Suppressor macrophage treated with lipopolysaccharide for 4 hours (primary cell): ENCODE measurements at regions not wholly inside any gene's neighbourhood (a gene's known extent, or its start where the extent isn't known, plus 50 kb on each side); places are given as distances from the start of the nearest gene placed in this dataset.
A peak's percentile ranks its signal among the peaks of the same experiment; 100 is the strongest.
"Not testable (repeated sequence)": the region's sequence is repeated elsewhere in the genome, so short reads cannot be mapped to it uniquely, and the experiment has no call there.

Experiments
- DNase-seq: peaks from one replicate; pipeline ENCODE4 v3.0.0-alpha.2; 2020

DNA sequence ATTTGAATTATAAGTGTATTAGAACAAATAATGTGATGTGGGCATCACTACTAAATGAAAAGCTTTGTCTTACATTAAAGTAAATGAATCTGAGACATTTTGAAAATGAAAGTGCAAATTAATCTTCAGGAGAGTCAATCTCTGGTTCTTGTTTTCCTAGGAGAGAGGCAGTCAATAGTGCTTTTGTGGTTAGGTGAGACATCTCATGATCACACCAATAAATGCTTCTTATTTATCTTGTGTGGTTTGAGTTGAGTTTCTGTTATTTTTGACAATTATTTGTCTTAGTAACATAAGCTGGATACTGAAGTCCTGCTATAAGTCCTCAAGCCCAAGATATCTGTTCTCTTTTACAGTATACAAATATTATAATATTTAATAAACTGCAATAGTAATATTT is 1378.0 kb upstream of the PCDH9 start:
- no peak for DNase-seq

DNA sequence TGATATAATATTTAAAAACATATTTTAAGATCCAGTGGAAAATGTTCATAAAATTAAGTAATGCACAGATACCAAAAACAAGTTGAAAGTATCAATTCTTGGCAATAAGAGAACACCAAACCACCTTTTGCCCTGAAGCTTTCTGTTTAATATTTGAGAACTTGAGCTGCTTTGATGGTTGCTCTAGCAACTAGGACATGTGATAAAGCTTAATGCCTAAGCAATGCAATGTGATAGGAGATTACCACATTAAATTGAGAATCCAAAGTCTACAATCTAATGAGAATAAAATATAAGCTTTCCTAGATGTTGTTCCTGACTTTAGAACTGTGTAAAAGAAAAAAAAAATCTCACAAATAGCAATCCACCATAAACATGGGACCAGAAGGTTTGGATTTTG is 1367.5 kb upstream of the PCDH9 start:
- DNase-seq = no peak

DNA sequence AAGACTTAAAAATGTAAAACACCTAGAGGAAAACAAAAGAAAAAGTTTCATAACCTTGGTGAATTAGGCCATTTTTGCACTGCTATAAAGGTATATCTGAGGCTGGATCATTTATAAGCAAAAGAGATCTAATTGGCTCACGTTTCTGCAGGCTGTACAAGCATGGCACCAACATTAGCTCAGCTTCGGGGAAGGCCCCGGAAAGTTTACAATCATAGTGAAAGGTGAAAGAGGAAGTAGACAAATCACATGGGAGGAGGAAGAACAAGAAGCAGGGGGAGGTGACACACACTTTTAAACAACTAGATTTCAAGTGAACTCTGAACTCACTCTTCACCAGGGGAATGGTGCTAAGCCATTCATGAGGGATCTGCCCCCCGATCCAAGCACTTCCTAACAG is 1358.5 kb upstream of the PCDH9 start:
- DNase-seq = peak; percentile 5

DNA sequence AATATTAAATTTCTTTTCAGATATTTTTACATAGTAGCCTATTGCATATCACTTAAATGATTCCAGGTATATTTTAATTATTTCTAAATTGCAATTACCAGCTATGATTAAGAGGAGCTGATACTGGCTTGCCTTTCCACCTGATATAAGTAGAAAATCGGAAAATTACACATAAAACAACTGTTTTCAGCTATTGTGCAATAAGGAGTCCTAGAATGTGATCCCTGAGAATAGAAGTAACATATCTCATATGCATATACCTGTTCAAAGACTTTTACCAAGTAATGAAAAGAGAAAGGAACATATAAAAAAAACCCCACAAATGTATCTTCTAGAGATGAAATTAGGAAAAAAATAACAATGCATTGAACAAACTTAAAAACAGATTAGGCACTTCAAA is 1354.6 kb upstream of the PCDH9 start:
- DNase-seq = no peak

DNA sequence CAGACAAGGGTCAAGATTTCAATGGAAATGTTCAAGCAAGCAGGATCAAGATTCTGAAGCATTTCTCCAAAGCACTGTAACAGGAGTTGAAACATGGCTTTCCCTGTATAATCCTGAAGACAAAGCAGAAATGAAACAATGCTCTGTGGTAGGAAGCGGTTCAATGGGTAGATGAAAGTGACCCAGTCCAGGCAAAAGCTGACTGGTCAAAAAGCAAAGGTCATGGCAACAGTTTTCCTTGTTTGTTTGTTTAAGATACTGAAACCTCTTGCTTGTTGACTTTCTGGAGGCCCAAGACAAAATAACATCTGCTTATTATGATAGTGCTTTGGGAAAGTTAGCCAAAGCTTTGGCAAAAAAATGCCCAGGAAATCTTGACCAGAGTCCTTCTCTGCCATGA is 1343.9 kb upstream of the PCDH9 start:
- no peak for DNase-seq

DNA sequence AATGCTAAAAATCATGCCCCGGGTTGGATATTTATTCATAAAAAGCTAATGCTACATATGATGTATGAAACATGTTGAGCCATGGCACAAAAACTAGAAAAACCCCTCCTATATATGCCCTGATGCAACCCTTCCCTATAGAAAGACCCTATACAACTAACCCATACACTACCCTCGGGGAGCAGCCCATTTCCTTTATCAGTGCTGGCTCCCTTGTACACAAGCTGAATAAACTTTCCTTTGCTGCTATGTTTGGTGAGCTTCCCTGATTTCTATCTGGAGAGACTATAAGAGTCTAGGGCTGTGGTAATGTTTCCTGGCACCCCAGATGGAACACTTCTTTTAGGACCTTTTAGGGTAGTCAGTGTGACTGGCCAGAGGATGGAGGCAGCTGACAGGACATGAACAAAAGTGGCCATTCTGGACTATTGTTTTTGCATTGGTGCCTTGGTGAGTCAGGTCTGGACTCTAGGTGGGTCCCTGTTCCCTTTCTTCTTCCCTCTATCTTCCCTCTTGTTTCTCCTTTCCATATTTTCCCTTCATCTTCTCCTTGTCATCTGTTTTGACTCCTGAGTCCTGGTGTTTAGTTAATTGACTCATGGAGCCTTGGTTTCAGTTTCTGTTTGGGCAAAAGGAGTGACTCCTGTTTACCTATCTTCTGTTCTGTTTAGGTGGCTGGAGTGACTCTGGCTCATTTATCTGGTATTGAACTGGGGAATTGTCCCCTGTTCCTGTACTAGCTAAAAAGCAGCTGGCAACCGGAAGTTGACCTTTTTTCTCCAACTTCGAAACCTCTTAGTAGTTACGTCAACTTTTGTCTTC is 1321.8 kb upstream of the PCDH9 start:
- no peak for DNase-seq

DNA sequence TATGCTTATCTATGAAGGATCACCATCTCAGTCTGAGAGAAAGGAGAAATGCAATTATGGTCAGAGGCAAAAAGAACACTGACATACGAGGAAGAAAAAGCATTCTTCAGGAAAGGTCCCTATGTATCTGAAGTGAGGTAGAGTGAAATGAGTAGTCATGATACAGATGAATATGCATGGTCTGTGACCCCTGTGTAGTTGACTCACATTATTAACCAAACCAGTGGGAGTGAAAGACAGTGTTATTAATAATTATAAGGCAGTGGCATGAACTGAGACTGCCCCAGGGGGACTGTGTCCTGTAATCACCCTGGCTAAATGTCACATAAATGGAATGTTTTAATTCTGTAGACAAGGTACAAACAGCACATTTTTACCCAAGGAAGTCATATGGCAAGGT is 1320.2 kb upstream of the PCDH9 start:
- no peak for DNase-seq

DNA sequence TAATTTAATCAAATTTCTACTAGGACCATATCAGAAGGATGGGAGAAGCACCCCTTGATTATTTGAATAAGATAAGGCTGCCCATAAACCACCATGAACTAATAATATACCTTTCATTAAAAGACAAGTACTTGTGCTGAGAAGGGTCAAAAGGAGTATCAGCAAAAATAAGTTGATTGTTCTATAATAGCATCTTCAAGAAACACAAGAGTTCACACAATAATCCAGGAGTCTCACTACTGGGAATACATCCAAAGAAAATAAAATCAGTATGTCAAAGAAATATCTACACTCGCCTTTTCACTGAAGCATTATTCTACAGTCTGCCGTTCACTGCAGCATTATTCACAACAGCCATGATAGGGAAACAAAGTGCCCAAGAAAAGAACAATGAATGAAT is 1310.1 kb upstream of the PCDH9 start:
- no peak for DNase-seq

DNA sequence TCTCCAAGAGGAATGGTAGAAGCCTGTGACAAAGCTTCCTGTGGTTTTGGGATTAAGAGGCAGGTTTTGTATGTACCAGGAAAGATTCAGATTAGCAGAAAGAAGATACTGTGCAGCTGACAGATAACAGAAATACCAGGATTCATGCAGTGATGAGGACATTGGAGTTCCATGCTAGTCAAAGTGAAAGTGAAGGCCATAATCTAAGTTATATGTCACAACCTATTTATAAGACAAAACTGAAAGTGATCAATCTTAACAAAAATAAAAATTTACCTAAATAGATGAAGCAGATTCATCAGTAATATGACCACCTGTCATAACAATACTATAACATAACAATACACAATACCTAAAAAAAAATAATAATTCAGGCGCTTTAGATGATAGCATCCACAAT is 1305.2 kb upstream of the PCDH9 start:
- DNase-seq = no peak

DNA sequence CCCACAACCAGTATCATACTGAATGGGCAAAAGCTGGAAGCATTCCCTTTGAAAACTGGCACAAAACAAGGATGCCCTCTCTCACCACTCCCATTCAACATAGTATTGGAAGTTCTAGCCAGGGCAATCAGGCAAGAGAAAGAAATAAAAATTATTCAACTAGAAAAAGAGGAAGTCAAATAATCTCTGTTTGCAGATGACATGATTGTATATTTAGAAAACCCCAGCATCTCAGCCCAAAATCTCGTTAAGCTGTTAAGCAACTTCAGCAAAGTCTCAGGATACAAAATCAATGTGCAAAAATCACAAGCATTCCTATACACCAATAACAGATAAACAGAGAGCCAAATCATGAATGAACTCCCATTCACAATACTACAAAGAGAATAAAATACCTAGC is 1297.0 kb upstream of the PCDH9 start:
- DNase-seq = not testable (repeated sequence)

DNA sequence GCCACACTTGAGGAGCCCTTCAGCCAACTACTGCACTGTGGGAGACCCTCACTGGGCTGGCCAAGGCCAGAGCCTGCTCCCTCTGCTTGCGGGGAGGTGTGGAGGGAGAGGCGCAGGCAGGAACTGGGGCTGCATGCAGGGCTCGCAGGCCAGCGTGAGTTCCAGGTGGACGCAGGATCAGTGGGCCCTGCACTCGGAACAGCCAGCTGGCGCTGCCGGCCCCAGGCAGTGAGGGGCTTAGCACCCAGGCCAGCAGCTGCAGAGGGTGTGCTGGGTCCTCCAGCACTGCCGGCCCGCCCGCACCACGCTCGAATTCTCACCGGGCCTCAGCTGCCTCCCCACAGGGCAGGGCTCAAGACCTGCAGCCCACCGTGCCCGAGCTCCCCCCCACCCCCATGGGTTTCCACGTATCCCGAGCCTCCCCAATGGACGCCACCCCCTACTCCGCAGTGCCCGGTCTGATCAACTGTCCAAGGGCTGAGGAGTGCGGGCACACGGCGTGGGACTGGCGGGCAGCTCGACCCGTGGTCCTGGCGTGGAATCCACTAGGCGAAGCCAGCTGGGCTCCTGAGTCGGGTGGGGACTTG is 1293.8 kb upstream of the PCDH9 start:
- no peak for DNase-seq

DNA sequence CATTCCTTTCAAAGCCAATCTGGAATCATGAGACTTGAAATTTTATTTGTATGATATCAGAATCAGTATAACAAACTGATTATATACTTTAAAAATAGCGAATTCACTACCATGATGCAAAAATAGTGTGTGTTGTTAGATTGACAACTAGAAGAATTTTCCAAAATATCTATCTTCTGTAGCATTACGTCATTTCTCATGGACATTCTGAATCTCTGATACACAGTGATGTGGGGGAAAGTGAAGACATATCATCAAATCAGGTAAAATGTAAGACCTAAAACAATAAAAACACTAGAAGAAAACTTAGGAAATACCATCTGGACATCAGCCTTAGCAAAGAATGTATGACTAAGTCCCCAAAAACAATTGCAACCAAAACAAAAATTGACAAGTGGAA is 1292.0 kb upstream of the PCDH9 start:
- DNase-seq = no peak

DNA sequence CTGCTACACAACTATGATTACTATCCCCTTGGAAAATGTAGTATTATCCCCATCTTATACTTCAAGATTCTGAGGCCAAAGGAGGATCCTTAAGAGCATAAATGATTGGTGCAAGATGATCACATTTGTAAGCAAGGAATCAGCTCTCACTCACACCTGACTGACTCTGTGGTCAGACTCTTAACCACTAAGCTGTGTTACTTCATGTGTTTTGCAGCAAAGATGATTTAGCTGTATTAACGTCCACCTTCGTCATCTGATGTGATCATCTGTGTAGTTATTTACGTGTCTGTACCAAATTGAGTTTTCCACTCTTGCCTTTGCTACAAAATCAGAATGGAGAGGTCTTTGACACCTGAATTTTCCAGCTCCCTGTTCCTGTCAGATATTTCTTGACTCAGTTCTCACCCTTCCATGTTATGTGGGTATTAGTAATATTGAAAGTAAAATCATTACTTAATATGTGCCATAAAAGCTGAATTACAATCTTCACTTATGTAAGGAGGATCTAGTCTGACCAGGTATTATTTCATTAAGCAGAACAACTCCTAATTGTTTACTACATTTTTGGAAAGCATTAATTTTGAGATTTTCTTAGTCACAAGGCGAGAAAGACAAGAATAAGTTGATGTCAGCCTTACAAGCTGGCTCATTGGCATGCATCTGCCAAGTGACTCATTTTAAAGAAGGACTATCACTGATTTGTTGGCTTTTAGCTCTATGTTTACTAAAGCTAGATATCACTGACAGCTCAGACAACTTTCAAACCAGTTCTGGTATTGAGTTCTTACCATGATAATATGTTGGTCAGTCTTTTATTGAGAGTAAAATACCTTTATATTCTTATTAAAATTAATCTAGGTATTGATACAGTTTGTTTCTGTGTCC is 1279.8 kb upstream of the PCDH9 start:
- no peak for DNase-seq

DNA sequence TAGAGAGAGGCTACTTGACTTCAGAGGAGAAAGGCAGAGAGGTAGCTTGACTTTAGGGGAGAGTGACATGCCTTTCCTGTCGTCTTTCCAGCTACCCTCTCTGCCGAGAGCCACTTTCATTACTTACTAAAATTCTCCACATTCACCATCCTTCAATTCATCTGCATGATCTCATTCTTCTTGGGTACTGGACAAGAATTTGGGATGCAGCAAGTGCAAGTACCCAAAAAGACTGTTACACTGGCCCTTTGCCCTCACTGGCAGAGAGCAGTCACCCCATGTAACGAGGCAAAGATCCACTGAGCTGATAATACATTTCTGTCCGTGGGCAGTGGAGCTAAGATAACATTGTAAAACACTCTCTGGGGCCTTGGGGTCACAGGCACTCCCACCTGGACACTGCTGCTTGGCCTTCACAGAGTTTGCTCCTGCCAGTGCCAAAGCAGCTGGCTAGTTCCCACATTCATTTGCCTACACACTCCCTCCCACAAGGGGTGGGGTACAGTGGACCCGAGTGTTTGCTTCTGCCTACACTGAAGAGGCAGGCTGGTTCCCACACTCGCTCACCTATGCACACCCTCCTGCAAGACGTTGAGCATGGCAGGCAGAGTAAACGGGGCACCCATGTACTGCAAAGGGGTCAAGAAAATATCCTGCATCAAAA is 1276.9 kb upstream of the PCDH9 start:
- DNase-seq = no peak

DNA sequence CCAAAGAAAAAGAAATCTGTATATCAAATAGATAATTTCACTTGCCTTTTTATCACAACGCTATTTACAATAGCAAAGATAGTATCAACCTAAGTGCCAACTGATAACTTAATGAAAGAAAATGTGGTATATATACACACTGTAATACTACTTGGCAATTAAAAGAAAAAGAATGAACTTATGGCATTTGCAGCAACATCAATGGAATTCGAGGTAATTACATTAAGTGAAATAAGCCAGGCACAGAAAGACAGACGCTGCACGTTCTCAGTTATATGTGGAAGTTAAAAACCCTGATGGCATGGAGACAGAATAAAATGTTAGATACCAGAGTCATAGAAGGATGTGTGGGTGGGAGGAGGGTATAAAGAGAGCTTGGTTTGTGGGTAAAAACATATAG is 1260.5 kb upstream of the PCDH9 start:
- DNase-seq = no peak

DNA sequence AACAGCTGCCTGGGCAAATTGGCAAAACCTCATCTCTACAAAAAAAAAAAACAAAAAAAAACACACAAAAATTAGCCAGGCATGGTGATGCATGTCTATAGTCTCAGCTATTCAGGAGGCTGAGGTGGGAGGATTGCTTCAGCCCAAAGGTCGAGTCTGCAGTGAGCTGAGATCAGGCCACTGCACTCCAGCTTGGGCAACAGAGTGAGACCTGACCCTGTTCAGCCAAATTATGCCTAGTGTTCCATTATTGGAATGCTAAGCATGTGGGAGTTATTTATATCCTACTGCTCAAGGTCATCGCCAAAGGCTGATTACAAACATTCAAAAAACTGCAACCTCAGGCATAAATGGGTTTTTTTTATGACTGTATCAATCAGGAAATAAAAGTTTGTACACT is 1251.0 kb upstream of the PCDH9 start:
- no peak for DNase-seq

DNA sequence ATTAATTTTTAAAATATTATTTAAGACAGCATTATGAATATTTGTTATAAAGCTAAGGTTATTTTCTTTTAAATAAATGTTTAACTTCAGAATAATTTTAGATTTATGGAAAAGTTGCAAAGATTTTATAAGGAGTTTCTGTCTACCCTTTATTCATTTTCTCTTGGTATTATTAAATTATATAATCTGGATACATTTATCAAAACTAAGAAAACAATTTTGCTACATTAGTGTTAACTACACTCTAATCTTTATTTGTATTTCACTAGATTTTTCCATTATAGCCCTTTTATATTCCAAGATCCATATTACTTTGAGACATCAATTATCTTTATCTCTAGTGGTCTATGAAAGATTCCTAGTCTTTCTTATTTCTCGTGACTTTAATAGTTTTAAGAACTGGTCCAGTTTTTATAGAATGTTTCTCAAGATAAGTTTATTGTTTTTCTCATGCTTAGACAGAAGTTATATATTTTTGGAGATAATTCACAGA is 1243.7 kb upstream of the PCDH9 start:
- no peak for DNase-seq

DNA sequence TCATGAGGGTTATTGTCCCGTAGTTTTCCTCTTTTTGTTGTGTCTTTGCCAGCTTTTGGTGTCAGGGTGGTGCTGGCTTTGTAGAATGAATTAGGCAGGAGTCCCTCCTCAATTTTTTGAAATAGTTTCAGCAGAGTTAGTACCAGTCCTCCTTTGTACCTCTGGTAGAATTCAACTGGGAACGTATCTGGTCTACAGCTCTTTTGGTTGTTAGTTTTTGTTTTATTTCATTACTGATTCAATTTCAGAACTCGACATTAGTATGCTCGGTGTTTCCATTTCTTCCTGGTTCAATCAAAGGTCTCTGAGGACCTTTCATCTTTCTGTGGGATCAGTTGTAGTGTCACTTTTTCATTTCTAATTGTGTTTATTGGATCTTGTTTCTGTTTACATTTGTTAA is 1237.0 kb upstream of the PCDH9 start:
- DNase-seq = no peak

DNA sequence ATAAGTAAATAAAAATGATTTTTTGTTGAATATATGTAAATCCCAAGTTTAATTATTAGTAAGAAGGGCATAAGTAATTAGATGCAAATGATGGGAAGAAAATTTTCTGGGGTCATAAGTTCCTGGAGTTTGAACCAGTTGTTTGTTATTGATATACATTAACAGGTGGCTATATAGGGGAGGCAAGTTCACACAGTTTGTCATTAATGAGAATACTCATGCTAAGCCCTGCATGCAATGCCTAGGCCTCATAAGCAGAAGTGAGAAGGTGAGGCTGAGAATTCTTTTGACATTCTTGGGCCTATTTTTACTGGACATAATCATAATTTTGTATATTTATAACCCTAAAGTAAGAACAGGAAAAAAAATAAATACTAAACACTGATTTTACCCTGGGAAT is 1210.7 kb upstream of the PCDH9 start:
- no peak for DNase-seq

DNA sequence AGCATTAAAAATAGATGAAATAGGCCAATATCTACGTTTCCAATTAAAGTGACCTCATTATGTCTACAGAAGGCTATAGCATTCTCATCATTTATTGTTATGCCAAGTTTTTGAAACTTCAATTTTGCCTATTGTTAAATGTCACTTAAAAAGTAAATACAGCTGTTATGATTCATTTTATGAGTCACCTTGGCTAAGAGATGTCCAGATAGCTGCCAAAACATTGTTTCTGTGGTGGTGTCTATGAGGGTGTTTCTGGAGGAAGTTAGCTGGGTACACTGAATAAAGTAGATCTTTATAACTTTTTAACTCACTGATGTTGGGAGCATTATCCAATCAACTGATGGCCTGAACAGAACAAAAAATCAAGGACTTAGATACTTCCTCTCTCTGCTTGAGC is 1209.7 kb upstream of the PCDH9 start:
- no peak for DNase-seq

DNA sequence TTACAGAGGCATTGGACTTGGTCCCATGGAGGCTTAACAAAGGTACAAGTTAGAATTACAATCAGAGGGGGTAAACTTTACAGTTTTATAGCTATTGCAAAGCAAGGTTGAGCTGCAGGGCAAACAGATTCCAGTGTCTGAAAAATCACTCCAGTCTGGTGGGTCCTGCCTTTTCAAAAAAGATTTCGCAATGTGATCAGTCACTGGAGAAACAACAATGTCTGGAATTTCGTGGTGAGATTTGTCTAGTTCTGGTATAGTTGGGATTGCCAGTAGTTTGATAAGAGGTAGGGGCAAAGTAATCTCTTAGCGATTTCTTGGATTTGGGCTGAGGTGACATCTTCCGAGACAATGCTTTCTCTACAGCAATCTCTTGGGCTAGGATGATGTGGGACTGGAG is 1198.2 kb upstream of the PCDH9 start:
- DNase-seq = no peak

DNA sequence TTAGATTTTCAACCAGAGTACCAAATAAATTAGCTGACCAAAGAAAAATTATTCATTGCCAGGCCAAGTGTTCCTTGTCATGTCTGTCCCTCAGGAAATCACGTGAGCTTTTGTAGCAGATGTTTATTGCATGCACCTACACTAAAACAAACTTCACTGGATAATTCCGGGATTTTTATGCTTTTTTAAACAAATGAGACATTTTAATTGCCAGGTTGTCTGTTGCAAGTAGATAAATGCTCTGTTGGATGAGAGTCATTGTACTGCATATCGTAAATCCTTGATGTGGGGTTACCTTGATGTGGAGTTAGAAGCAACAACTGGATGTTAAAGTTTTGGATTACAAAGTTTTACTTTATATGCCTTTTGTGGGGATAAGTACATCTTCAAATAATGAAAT is 1187.7 kb upstream of the PCDH9 start:
- no peak for DNase-seq

DNA sequence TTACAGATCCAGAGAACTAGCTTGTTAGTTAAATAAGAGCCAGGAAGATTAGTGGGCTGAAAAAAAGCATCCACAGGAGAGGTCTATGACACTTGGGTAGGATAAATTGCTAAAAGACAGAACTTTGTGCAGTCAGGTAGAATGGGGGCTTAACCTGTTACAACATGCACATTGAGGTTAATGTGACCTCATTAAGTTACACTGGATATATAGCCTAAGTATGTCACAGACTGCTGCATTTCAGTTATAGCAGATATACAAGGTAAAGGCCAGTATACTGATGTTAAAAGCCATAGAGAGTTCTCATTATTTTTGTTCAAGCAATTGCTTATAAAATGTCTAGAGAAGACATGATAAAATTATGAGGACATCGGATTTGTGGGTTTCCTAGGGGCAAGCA is 1179.9 kb upstream of the PCDH9 start:
- DNase-seq = no peak
